ENCODE measurements at regions not wholly inside any gene's neighbourhood (a gene's known extent, or its start where the extent isn't known, plus 50 kb on each side); places are given as distances from the start of the nearest gene placed in this dataset.

DNA sequence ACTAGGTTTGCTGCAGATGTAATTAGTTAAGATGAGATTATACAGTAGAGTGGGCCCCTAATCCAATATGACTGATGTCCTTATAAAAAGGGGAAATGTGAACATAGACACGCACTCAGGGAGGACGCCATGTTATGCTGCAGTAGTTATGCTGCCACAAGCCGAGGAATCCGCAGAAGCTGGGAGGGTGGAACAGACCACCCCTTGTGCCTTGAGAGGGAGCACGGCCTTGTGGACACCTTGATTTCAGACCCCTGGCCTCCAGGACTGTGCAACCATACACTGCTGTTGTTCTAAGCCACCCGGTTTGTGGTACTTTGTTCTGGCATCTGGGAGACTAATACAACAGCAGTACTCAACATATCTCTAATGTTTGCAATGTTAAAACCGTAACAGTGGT is 57.9 kb upstream of the HIVEP3 start:
- TF ChIP-seq YY1 (IDR thresholded peaks at IDR 0.05; ENCODE audit: extremely low read depth, insufficient replicate concordance, low read depth, low read length) (no peak), FOSL1 (IDR thresholded peaks at IDR 0.05; ENCODE audit: low read depth) (no peak), POLR2A (IDR thresholded peaks at IDR 0.05; ENCODE audit: borderline replicate concordance, extremely low read depth, insufficient read depth, insufficient read length) (no peak), ELF1 (IDR thresholded peaks at IDR 0.05; ENCODE audit: borderline replicate concordance, low read depth) (no peak), SP1 (IDR thresholded peaks at IDR 0.05; ENCODE audit: low read depth) (no peak), EZH2 (IDR thresholded peaks at IDR 0.05) (no peak), RAD21 (IDR thresholded peaks at IDR 0.05; ENCODE audit: low read depth) (no peak), CBX3 (IDR thresholded peaks at IDR 0.05; ENCODE audit: low read depth) (no peak), EGR1 (IDR thresholded peaks at IDR 0.05; ENCODE audit: low read depth) (no peak), SRF (IDR thresholded peaks at IDR 0.05; ENCODE audit: low read depth) (no peak), JUND (IDR thresholded peaks at IDR 0.05) (no peak), SIN3A (IDR thresholded peaks at IDR 0.05; ENCODE audit: low read depth) (no peak)
- TF ChIP-seq, protein P1, sequence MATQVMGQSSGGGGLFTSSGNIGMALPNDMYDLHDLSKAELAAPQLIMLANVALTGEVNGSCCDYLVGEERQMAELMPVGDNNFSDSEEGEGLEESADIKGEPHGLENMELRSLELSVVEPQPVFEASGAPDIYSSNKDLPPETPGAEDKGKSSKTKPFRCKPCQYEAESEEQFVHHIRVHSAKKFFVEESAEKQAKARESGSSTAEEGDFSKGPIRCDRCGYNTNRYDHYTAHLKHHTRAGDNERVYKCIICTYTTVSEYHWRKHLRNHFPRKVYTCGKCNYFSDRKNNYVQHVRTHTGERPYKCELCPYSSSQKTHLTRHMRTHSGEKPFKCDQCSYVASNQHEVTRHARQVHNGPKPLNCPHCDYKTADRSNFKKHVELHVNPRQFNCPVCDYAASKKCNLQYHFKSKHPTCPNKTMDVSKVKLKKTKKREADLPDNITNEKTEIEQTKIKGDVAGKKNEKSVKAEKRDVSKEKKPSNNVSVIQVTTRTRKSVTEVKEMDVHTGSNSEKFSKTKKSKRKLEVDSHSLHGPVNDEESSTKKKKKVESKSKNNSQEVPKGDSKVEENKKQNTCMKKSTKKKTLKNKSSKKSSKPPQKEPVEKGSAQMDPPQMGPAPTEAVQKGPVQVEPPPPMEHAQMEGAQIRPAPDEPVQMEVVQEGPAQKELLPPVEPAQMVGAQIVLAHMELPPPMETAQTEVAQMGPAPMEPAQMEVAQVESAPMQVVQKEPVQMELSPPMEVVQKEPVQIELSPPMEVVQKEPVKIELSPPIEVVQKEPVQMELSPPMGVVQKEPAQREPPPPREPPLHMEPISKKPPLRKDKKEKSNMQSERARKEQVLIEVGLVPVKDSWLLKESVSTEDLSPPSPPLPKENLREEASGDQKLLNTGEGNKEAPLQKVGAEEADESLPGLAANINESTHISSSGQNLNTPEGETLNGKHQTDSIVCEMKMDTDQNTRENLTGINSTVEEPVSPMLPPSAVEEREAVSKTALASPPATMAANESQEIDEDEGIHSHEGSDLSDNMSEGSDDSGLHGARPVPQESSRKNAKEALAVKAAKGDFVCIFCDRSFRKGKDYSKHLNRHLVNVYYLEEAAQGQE (IDR thresholded peaks at IDR 0.05; ENCODE audit: low read depth), result no peak
- TF ChIP-seq, protein P2, sequence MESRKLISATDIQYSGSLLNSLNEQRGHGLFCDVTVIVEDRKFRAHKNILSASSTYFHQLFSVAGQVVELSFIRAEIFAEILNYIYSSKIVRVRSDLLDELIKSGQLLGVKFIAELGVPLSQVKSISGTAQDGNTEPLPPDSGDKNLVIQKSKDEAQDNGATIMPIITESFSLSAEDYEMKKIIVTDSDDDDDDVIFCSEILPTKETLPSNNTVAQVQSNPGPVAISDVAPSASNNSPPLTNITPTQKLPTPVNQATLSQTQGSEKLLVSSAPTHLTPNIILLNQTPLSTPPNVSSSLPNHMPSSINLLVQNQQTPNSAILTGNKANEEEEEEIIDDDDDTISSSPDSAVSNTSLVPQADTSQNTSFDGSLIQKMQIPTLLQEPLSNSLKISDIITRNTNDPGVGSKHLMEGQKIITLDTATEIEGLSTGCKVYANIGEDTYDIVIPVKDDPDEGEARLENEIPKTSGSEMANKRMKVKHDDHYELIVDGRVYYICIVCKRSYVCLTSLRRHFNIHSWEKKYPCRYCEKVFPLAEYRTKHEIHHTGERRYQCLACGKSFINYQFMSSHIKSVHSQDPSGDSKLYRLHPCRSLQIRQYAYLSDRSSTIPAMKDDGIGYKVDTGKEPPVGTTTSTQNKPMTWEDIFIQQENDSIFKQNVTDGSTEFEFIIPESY (IDR thresholded peaks at IDR 0.05; ENCODE audit: extremely low read depth, insufficient replicate concordance, low read length), result no peak
- TF ChIP-seq, protein P3, sequence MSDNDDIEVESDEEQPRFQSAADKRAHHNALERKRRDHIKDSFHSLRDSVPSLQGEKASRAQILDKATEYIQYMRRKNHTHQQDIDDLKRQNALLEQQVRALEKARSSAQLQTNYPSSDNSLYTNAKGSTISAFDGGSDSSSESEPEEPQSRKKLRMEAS (IDR thresholded peaks at IDR 0.05), result no peak
- TF ChIP-seq, protein P4, sequence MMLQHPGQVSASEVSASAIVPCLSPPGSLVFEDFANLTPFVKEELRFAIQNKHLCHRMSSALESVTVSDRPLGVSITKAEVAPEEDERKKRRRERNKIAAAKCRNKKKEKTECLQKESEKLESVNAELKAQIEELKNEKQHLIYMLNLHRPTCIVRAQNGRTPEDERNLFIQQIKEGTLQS (IDR thresholded peaks at IDR 0.05), result no peak

More for the DNA sequence above, 57.9 kb upstream of the HIVEP3 start:
- H3K27me3 ChIP-seq (ENCODE audit: insufficient read depth, low read length), result no peaks in the 10 kb centered on the region
- no peak overlapping the region for H3K27ac ChIP-seq (ENCODE audit: low read depth, low read length)
- ATAC-seq (no peak), DNase-seq (ENCODE audit: low read depth, low spot score) (no peak)
- no peak overlapping the region for H2AFZ ChIP-seq (ENCODE audit: low read depth, low read length, poor library complexity, severe bottlenecking)
- no peak overlapping the region for H3K9ac ChIP-seq (ENCODE audit: low read length)
- intact Hi-C loops (cut with micrococcal nuclease), result no loop called here
- POLR2A ChIA-PET, result no interaction called here
- H3K4me2 ChIP-seq (ENCODE audit: low read length), result no peak overlapping the region
- CTCF ChIA-PET, result no interaction called here
- no peaks in the 10 kb centered on the region for H4K20me1 ChIP-seq (ENCODE audit: insufficient read depth)
- H3K9me2 ChIP-seq (ENCODE audit: insufficient read depth), result no peaks in the 10 kb centered on the region
- no peaks in the 10 kb centered on the region for H3K79me2 ChIP-seq (ENCODE audit: insufficient read depth, low read length)
- RAD21 ChIA-PET (ENCODE audit: low non-redundant PET in 1 of 2, low total read pairs in 2 of 2, uncharacterized antibody in 2 of 2, unreplicated experiment in 2 of 2), result no interaction called here
- H3K4me3 ChIP-seq (replicated peaks in 1 of 2; ENCODE audit: low read depth in 1 of 2, low read length in 2 of 2), result no peak overlapping the region
- no TSS peak for BruUV-seq (replicated peaks)
- no peaks in the 10 kb centered on the region for H3K36me3 ChIP-seq (ENCODE audit: control insufficient read depth in 1 of 2, insufficient read depth in 2 of 2, low read length in 2 of 2)
- no peaks in the 10 kb centered on the region for H3K9me3 ChIP-seq (ENCODE audit: control insufficient read depth in 1 of 2, insufficient read depth in 1 of 2, low read depth in 1 of 2, low read length in 2 of 2)
- peaks cover 0 to 9% of the 10 kb centered on the region in 2 experiments; a peak in 1 of 4 replicates for H3K4me1 ChIP-seq (ENCODE audit: control insufficient read depth in 1 of 2, insufficient read depth in 2 of 2, low read length in 2 of 2)
